MCF 10A (cell line): ENCODE measurements at regions not wholly inside any gene's neighbourhood (a gene's known extent, or its start where the extent isn't known, plus 50 kb on each side); places are given as distances from the start of the nearest gene placed in this dataset.
A peak's percentile ranks its signal among the peaks of the same experiment; 100 is the strongest.

Experiments used
- BruUV-seq: library from RNA; stranded (reverse); fragments of 400-500 nt; replicated peaks from 2 replicates; lab custom pipeline; 2021; lab: Mats Ljungman, UMichigan
- CTCF ChIA-PET: fragments of 300-600 bp; sonication (Branson Sonifier 250); formaldehyde crosslinking; extraction: SDS; loops from one replicate; lab custom pipeline; 2021; ENCODE audit warnings: antibody characterized with exemption, inconsistent platforms; lab: Yijun Ruan, JAX
- POLR2A ChIA-PET: fragments of 300-600, 350-650 bp; sonication (Branson Sonifier 250); formaldehyde crosslinking; extraction: SDS; loops from one replicate; lab custom pipeline; 2020; ENCODE audit warnings: antibody characterized with exemption, inconsistent platforms; lab: Yijun Ruan, JAX
- DNase-seq: peaks from one replicate; pipeline ENCODE4 v3.0.0-alpha.2; 2018; ENCODE audit not compliant: unreplicated experiment
- H3K27ac Mint-ChIP-seq: one replicate; pipeline ENCODE4 v1.8.0; 2022; ENCODE audit warnings: mild to moderate bottlenecking, low read depth, mixed read lengths; ENCODE audit not compliant: unreplicated experiment
- H3K27me3 Mint-ChIP-seq: one replicate; pipeline ENCODE4 v1.8.0; 2022; ENCODE audit warnings: mixed read lengths; ENCODE audit not compliant: insufficient read depth, unreplicated experiment
- H3K36me3 Mint-ChIP-seq: one replicate; pipeline ENCODE4 v1.8.0; 2022; ENCODE audit warnings: mild to moderate bottlenecking, moderate library complexity, mixed read lengths; ENCODE audit not compliant: insufficient read depth, unreplicated experiment
- H3K4me1 Mint-ChIP-seq: one replicate; pipeline ENCODE4 v1.8.0; 2022; ENCODE audit warnings: mixed read lengths; ENCODE audit not compliant: insufficient read depth, unreplicated experiment
- H3K4me3 Mint-ChIP-seq: one replicate; pipeline ENCODE4 v1.8.0; 2022; ENCODE audit warnings: mild to moderate bottlenecking, moderate library complexity, mixed read lengths; ENCODE audit not compliant: unreplicated experiment
- H3K9me3 Mint-ChIP-seq: one replicate; pipeline ENCODE4 v1.8.0; 2022; ENCODE audit warnings: mixed read lengths; ENCODE audit not compliant: unreplicated experiment
- intact Hi-C: fragments of 100-400 bp; cut with micrococcal nuclease; formaldehyde crosslinking; loops from 2 replicates; pipeline ENCODE4 v1.14.1; 2022
- TF ChIP-seq, protein P1 (sequence below): fragments of 200-600 bp; IDR thresholded peaks from one replicate; pipeline ENCODE4 v1.8.0; 2022; ENCODE audit warnings: antibody characterized with exemption, mild to moderate bottlenecking; ENCODE audit not compliant: unreplicated experiment

DNA sequence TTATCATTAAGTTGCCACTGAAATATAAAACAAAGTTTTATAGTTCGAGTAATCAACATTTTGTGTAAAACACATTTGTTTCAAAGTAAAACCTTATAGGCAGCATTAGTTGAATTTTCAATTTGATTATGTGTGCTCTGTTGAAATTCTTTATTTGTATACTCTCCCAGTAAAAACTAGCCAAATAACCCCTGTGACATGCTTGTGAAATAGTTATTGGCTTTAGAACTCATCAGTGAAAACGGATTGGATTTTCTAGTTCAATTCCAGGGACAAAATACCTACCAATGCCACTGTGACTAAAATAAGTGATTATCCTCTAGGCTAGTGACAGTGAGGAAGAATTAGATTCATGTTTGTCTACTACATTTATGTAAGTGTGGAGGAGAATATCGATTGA is 212.9 kb downstream of the TMEM200A start:
- BruUV-seq, result no TSS peak
- Mint-ChIP-seq H3K4me1 (no peaks in the 10 kb centered on the region), H3K27me3 (no peaks in the 10 kb centered on the region), H3K4me3 (no peak overlapping the region), H3K9me3 (no peaks in the 10 kb centered on the region), H3K27ac (no peak overlapping the region), H3K36me3 (no peaks in the 10 kb centered on the region)
- CTCF ChIA-PET, result interaction anchor here (1.1 kb wide), 1 partner anchor 117 kb away, joined by 3 read pairs; no protein-coding TSS in a partner anchor
- DNase-seq, result no peak
- TF ChIP-seq, protein P1, sequence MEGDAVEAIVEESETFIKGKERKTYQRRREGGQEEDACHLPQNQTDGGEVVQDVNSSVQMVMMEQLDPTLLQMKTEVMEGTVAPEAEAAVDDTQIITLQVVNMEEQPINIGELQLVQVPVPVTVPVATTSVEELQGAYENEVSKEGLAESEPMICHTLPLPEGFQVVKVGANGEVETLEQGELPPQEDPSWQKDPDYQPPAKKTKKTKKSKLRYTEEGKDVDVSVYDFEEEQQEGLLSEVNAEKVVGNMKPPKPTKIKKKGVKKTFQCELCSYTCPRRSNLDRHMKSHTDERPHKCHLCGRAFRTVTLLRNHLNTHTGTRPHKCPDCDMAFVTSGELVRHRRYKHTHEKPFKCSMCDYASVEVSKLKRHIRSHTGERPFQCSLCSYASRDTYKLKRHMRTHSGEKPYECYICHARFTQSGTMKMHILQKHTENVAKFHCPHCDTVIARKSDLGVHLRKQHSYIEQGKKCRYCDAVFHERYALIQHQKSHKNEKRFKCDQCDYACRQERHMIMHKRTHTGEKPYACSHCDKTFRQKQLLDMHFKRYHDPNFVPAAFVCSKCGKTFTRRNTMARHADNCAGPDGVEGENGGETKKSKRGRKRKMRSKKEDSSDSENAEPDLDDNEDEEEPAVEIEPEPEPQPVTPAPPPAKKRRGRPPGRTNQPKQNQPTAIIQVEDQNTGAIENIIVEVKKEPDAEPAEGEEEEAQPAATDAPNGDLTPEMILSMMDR, result no peak
- intact Hi-C loops, result no loop called here
- POLR2A ChIA-PET, result no interaction called here

DNA sequence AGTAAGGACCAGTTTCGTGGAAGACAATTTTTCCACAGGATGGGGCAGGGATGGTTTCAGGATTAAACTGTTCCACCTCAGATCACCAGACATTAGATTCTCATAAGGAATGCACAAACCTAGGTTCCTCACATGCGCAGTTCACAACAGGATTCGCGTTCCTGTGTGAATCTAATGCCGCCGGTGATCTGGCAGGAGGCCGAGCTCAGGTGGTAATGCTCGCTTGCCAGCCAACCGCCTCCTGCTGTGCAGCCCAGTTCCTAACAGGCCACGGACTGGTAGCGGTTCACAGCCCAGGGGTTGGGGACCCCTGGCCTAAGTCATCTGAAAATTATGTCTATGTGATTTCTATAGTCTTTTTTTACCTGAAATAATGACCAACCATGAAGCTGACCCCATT is 217.5 kb downstream of the TMEM200A start:
- Mint-ChIP-seq H3K36me3 (no peaks in the 10 kb centered on the region), H3K4me3 (no peak overlapping the region), H3K4me1 (peaks cover 4% of the 10 kb centered on the region), H3K9me3 (no peaks in the 10 kb centered on the region), H3K27me3 (no peaks in the 10 kb centered on the region), H3K27ac (no peak overlapping the region)
- intact Hi-C loops, result no loop called here
- DNase-seq, result no peak
- TF ChIP-seq, protein P1, result no peak
- no TSS peak for BruUV-seq
- ChIA-PET POLR2A (interaction anchor here (0.8 kb wide), 1 partner anchor 19 kb away, joined by 5 read pairs; no protein-coding TSS in a partner anchor), CTCF (no interaction called here)

DNA sequence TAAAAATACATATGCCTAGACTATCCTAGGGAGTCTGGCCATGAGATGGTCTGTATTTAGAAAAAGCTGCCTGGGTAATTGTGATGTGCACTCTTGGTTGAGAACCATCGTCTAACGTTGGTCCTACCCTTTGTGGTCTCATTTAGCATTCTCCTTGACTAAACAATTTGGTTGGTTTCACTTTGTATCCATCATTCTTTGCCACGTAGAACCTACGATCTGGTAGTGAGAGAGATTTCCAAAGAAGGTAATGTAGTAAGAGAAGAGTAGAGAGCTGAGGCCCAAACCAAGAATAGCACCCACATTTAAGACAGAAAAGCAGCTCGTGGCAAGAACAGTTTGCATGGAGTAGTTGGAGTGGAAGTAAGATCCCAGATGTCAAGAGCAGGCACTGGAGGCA is 219.8 kb downstream of the TMEM200A start:
- intact Hi-C loops, result no loop called here
- TF ChIP-seq, protein P1, result no peak
- no peak overlapping the region for H3K27ac Mint-ChIP-seq
- BruUV-seq, result no TSS peak
- CTCF ChIA-PET, result no interaction called here
- H3K36me3 Mint-ChIP-seq, result no peaks in the 10 kb centered on the region
- peaks cover 4% of the 10 kb centered on the region for H3K4me1 Mint-ChIP-seq
- no peak for DNase-seq
- POLR2A ChIA-PET, result no interaction called here
- H3K9me3 Mint-ChIP-seq, result no peaks in the 10 kb centered on the region
- H3K4me3 Mint-ChIP-seq, result no peak overlapping the region
- H3K27me3 Mint-ChIP-seq, result no peaks in the 10 kb centered on the region

DNA sequence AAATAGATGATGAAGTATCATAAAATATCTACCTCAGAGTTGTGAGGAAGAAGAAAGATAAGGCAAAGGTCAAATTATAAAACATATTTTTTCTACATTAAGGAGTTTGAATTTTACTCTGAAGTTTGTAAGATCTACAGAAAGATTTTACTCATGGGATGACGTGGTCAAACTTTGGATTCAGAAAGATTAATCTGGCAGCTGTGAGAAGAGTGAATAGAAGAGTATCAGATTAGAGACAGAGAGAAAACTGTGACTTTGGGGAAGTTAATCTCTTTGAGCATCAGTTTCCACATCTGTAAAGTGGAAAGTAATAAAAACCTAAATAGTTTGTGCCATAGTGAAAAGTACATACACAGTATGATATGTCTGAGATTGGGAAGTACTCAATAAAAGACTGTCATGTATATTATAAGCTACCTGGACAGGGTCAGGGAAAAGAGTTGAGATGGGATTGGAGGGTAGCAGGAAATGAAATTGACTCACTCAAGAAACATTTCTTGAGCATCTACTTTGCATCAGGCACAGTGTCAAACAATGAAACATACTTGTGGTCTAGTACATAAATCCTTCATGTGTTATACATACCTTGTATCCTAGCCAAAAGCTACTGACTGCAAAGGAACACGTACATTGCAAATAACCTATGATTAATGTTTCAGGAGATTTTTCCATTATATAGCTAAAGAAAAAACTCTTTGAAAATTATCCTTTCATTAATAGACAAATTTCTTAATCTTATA is 222.1 kb downstream of the TMEM200A start:
- intact Hi-C loops, result no loop called here
- POLR2A ChIA-PET, result interaction anchor here (1.1 to 1.4 kb wide), 2 partner anchors 8 to 14 kb away, joined by 3 to 4 read pairs; no protein-coding TSS in a partner anchor
- H3K36me3 Mint-ChIP-seq, result no peaks in the 10 kb centered on the region
- peaks cover 14% of the 10 kb centered on the region for H3K9me3 Mint-ChIP-seq
- H3K27ac Mint-ChIP-seq, result no peak overlapping the region
- peaks cover 4% of the 10 kb centered on the region for H3K4me1 Mint-ChIP-seq
- CTCF ChIA-PET, result interaction anchor here (0.6 kb wide), 1 partner anchor 263 kb away, joined by 3 read pairs; no protein-coding TSS in a partner anchor
- no peaks in the 10 kb centered on the region for H3K27me3 Mint-ChIP-seq
- H3K4me3 Mint-ChIP-seq, result no peak overlapping the region
- TF ChIP-seq, protein P1, result no peak
- peak; percentile 54 for DNase-seq
- no TSS peak for BruUV-seq
